SU-DHL-6 (cell line): ENCODE measurements at regions not wholly inside any gene's neighbourhood (a gene's known extent, or its start where the extent isn't known, plus 50 kb on each side); places are given as distances from the start of the nearest gene placed in this dataset.

Experiments used
- H2AFZ ChIP-seq: fragments of 200-600 bp; sonication (generic); 2 replicates; pipeline ENCODE4 v1.6.1; 2014; ENCODE audit warnings: low read depth, mild to moderate bottlenecking, moderate library complexity, mixed read lengths, antibody characterized with exemption, low read length; ENCODE audit not compliant: severe bottlenecking
- H3F3A ChIP-seq: fragments of 200-600 bp; shearing (Covaris generic); 2 replicates; pipeline ENCODE4 v1.6.0; 2016; ENCODE audit warnings: antibody characterized with exemption, mild to moderate bottlenecking; ENCODE audit not compliant: insufficient read depth
- H3K27ac ChIP-seq: fragments of 200-600 bp; sonication (generic); 2 replicates; pipeline ENCODE4 v1.5.1; 2016; ENCODE audit warnings: low read depth, mild to moderate bottlenecking, low read length, moderate library complexity, mixed read lengths
- H3K27me3 ChIP-seq: fragments of 200-600 bp; sonication (generic), shearing (Covaris generic); 2 replicates; pipeline ENCODE4 v1.6.0; 2014; ENCODE audit warnings: mild to moderate bottlenecking, low read length
- H3K36me3 ChIP-seq: fragments of 200-600 bp; sonication (generic); 2 replicates; pipeline ENCODE4 v1.6.1; 2014; ENCODE audit warnings: mild to moderate bottlenecking, low read length, mixed read lengths
- H3K4me2 ChIP-seq: fragments of 300-600, 200-600 bp; shearing (Covaris generic), sonication (generic); 2 replicates; pipeline ENCODE4 v1.6.0; 2014; ENCODE audit warnings: low read length, low read depth, mild to moderate bottlenecking; ENCODE audit not compliant: poor library complexity, severe bottlenecking
- H3K4me3 ChIP-seq: fragments of 200-600 bp; sonication (generic); 2 replicates; pipeline ENCODE4 v1.5.1; 2014; ENCODE audit warnings: antibody characterized with exemption, low read length, mild to moderate bottlenecking, mixed read lengths; ENCODE audit not compliant: insufficient read depth, poor library complexity, severe bottlenecking
- H3K79me2 ChIP-seq: fragments of 200-600 bp; sonication (generic); 2 replicates; pipeline ENCODE4 v1.6.1; 2014; ENCODE audit warnings: mild to moderate bottlenecking, low read length, moderate library complexity; ENCODE audit not compliant: insufficient read depth
- H3K9ac ChIP-seq: fragments of 200-600 bp; sonication (generic); 2 replicates; pipeline ENCODE4 v1.7.0; 2014; ENCODE audit warnings: mild to moderate bottlenecking, low read length
- H3K9me2 ChIP-seq: fragments of 200-600 bp; sonication (generic); replicated peaks from 2 replicates; pipeline ENCODE4 v1.6.1; 2014; ENCODE audit warnings: low read length; ENCODE audit not compliant: insufficient read depth
- H3K9me3 ChIP-seq: fragments of 200-600 bp; sonication (generic); 2 replicates; pipeline ENCODE4 v1.6.1; 2014; ENCODE audit warnings: low read length, mixed read lengths; ENCODE audit not compliant: insufficient read depth
- H4K20me1 ChIP-seq: fragments of 200-600 bp; sonication (generic); 2 replicates; pipeline ENCODE4 v1.6.1; 2014; ENCODE audit warnings: low read depth, mild to moderate bottlenecking, antibody characterized with exemption, low read length, moderate library complexity, mixed read lengths
- CTCF ChIP-seq: fragments of 200-600 bp; sonication (generic); IDR thresholded peaks from one replicate; pipeline ENCODE4 v1.5.1; 2017; ENCODE audit warnings: antibody characterized with exemption, mild to moderate bottlenecking, low read length, moderate library complexity; ENCODE audit not compliant: insufficient read depth, poor library complexity, severe bottlenecking
- EZH2phosphoT487 ChIP-seq: fragments of 200-600 bp; sonication (generic), shearing (Covaris generic); conservative IDR thresholded peaks from 2 replicates; pipeline ENCODE4 v1.6.1; 2018; ENCODE audit warnings: mild to moderate bottlenecking, antibody characterized with exemption, low read length, moderate library complexity, mixed read lengths

- H2AFZ ChIP-seq, result no peak overlapping the region
- H3K9ac ChIP-seq, result no peak overlapping the region
- H3K36me3 ChIP-seq, result no peaks in the 10 kb centered on the region
- no peaks in the 10 kb centered on the region for H3K27me3 ChIP-seq
- H3K79me2 ChIP-seq, result no peaks in the 10 kb centered on the region
- H3K9me2 ChIP-seq, result no peaks in the 10 kb centered on the region
- no peaks in the 10 kb centered on the region for H4K20me1 ChIP-seq
- H3F3A ChIP-seq, result no peaks in the 10 kb centered on the region
- H3K27ac ChIP-seq, result no peak overlapping the region
- no peak overlapping the region for H3K4me2 ChIP-seq
- no peaks in the 10 kb centered on the region for H3K9me3 ChIP-seq
- TF ChIP-seq EZH2phosphoT487, result no peak
- no peak for TF ChIP-seq CTCF
- H3K4me3 ChIP-seq, result no peak overlapping the region
Observed at GRCh38 chrX:45267007-45267406, 66.3 kb upstream of the DIPK2B start.

GRCh38 chrX:45266456-45266855 is 65.8 kb upstream of the DIPK2B start:
- Histone ChIP-seq H3K79me2 (no peaks in the 10 kb centered on the region), H4K20me1 (no peaks in the 10 kb centered on the region), H3K27me3 (no peaks in the 10 kb centered on the region), H3K27ac (no peak overlapping the region), H3K9me2 (no peaks in the 10 kb centered on the region), H3F3A (no peaks in the 10 kb centered on the region), H2AFZ (no peak overlapping the region), H3K4me3 (no peak overlapping the region), H3K36me3 (no peaks in the 10 kb centered on the region), H3K9me3 (no peaks in the 10 kb centered on the region), H3K9ac (no peak overlapping the region), H3K4me2 (no peak overlapping the region)
- TF ChIP-seq CTCF (no peak), EZH2phosphoT487 (no peak)

- Histone ChIP-seq H3K79me2 (no peaks in the 10 kb centered on the region), H3K4me3 (no peak overlapping the region), H2AFZ (no peak overlapping the region), H3K9ac (no peak overlapping the region), H3F3A (no peaks in the 10 kb centered on the region), H3K27me3 (no peaks in the 10 kb centered on the region), H3K9me3 (no peaks in the 10 kb centered on the region), H4K20me1 (no peaks in the 10 kb centered on the region), H3K4me2 (no peak overlapping the region), H3K36me3 (no peaks in the 10 kb centered on the region), H3K9me2 (no peaks in the 10 kb centered on the region), H3K27ac (no peak overlapping the region)
- no peak for TF ChIP-seq EZH2phosphoT487
- no peak for TF ChIP-seq CTCF
Observed at GRCh38 chrX:45264865-45265264, 64.2 kb upstream of the DIPK2B start.

- no peaks in the 10 kb centered on the region for H3F3A ChIP-seq
- no peak overlapping the region for H2AFZ ChIP-seq
- no peaks in the 10 kb centered on the region for H3K36me3 ChIP-seq
- H3K9ac ChIP-seq, result no peak overlapping the region
- H3K79me2 ChIP-seq, result no peaks in the 10 kb centered on the region
- no peaks in the 10 kb centered on the region for H3K9me2 ChIP-seq
- no peak overlapping the region for H3K4me3 ChIP-seq
- TF ChIP-seq CTCF, result no peak
- no peak for TF ChIP-seq EZH2phosphoT487
- no peaks in the 10 kb centered on the region for H3K27me3 ChIP-seq
- H3K9me3 ChIP-seq, result no peaks in the 10 kb centered on the region
- H3K27ac ChIP-seq, result no peak overlapping the region
- H3K4me2 ChIP-seq, result no peak overlapping the region
- H4K20me1 ChIP-seq, result no peaks in the 10 kb centered on the region
Observed at GRCh38 chrX:45261471-45261870, 60.8 kb upstream of the DIPK2B start.
